Breast epithelium (tissue), 4 donors: ENCODE measurements at regions not wholly inside any gene's neighbourhood (a gene's known extent, or its start where the extent isn't known, plus 50 kb on each side); places are given as distances from the start of the nearest gene placed in this dataset.

Experiments
- DNase-seq, 2 donors: peaks; one replicate each; pipeline ENCODE4 v3.0.0-alpha.2; 2019; ENCODE audit warnings: low spot score in 2 of 2
- H3K27ac ChIP-seq, 2 donors: fragments of 200-600 bp; sonication (generic) in 1 of 2; one replicate each; pipeline ENCODE4 v1.5.1; 2016 to 2019; ENCODE audit warnings: mild to moderate bottlenecking in 1 of 2
- H3K27me3 ChIP-seq, 2 donors: fragments of 200-600 bp; sonication (generic) in 1 of 2; one replicate each; pipeline versions ENCODE4 v1.5.1 to v1.6.0; 2017 to 2019; ENCODE audit warnings: control low read depth in 1 of 2, mild to moderate bottlenecking in 1 of 2
- H3K36me3 ChIP-seq: fragments of 200-600 bp; one replicate; pipeline ENCODE4 v1.5.1; 2019
- H3K4me1 ChIP-seq, 2 donors: fragments of 200-600 bp; sonication (generic); one replicate each; pipeline ENCODE4 v1.5.1; 2016 to 2019; ENCODE audit warnings: control low read depth in 1 of 2
- H3K4me3 ChIP-seq, 3 donors: fragments of 200-600 bp; sonication (generic); 1 replicate in 2 of 3; 2 replicates in 1 of 3; pipeline ENCODE4 v1.5.1; 2016 to 2019; ENCODE audit warnings: mild to moderate bottlenecking in 3 of 3, moderate library complexity in 2 of 3
- H3K9me3 ChIP-seq, 2 donors: fragments of 200-600 bp; sonication (generic) in 1 of 2; one replicate each; pipeline ENCODE4 v1.5.1; 2016 to 2019; ENCODE audit warnings: control low read depth in 1 of 2
- POLR2A ChIP-seq: fragments of 450-650 bp; IDR thresholded peaks from one replicate; pipeline ENCODE4 v1.6.1; 2016; ENCODE audit warnings: antibody characterized with exemption, mild to moderate bottlenecking, moderate library complexity
- POLR2AphosphoS5 ChIP-seq, 3 donors: sonication (generic); formaldehyde crosslinking; IDR thresholded peaks; one replicate each; pipeline ENCODE4 v1.6.1; 2017; ENCODE audit warnings: antibody characterized with exemption in 3 of 3
- intact Hi-C: fragments of 100-400 bp; cut with DNase I; formaldehyde crosslinking; loops from one replicate; pipeline ENCODE4 v1.15.1; 2023; ENCODE audit warnings: low total_unique reads
- TF ChIP-seq, protein P1 (sequence below), 3 donors: fragments of 450-650 bp; IDR thresholded peaks; one replicate each; pipeline ENCODE4 v1.5.1; 2016 to 2017; ENCODE audit warnings: antibody characterized with exemption in 3 of 3, mild to moderate bottlenecking in 3 of 3, moderate library complexity in 3 of 3

DNA sequence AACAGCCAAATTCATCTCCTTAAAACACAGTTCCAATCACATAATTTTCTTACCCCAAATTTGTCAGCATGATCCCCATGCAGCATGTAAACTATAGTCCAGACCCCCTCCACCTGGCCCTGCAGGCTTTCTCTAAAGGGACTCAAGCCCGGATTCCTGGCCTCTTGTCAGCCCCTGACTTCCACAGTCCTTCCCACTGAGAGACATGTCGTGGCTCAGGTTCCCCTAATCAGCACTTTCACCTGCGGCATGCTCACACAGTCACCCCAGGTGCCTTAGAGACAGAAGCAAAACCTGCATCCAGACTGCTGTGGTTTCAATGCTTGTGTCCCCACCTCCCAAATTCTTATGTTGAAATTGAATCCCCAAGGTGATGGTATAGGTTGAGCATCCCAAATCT is 372.7 kb upstream of the ATP10A start:
- DNase-seq: no peak
- Histone ChIP-seq H3K36me3 (no peaks in the 10 kb centered on the region), H3K27ac (no peak overlapping the region), H3K9me3 (no peaks in the 10 kb centered on the region), H3K4me1 (no peaks in the 10 kb centered on the region), H3K4me3 (no peak overlapping the region), H3K27me3 (peaks cover 0 to 9% of the 10 kb centered on the region in 2 donors)
- intact Hi-C loops: no loop called here
- TF ChIP-seq POLR2A (no peak), POLR2AphosphoS5 (IDR thresholded peaks at IDR 0.05) (no peak)
- TF ChIP-seq, protein P1, sequence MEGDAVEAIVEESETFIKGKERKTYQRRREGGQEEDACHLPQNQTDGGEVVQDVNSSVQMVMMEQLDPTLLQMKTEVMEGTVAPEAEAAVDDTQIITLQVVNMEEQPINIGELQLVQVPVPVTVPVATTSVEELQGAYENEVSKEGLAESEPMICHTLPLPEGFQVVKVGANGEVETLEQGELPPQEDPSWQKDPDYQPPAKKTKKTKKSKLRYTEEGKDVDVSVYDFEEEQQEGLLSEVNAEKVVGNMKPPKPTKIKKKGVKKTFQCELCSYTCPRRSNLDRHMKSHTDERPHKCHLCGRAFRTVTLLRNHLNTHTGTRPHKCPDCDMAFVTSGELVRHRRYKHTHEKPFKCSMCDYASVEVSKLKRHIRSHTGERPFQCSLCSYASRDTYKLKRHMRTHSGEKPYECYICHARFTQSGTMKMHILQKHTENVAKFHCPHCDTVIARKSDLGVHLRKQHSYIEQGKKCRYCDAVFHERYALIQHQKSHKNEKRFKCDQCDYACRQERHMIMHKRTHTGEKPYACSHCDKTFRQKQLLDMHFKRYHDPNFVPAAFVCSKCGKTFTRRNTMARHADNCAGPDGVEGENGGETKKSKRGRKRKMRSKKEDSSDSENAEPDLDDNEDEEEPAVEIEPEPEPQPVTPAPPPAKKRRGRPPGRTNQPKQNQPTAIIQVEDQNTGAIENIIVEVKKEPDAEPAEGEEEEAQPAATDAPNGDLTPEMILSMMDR (IDR thresholded peaks at IDR 0.05): no peak

DNA sequence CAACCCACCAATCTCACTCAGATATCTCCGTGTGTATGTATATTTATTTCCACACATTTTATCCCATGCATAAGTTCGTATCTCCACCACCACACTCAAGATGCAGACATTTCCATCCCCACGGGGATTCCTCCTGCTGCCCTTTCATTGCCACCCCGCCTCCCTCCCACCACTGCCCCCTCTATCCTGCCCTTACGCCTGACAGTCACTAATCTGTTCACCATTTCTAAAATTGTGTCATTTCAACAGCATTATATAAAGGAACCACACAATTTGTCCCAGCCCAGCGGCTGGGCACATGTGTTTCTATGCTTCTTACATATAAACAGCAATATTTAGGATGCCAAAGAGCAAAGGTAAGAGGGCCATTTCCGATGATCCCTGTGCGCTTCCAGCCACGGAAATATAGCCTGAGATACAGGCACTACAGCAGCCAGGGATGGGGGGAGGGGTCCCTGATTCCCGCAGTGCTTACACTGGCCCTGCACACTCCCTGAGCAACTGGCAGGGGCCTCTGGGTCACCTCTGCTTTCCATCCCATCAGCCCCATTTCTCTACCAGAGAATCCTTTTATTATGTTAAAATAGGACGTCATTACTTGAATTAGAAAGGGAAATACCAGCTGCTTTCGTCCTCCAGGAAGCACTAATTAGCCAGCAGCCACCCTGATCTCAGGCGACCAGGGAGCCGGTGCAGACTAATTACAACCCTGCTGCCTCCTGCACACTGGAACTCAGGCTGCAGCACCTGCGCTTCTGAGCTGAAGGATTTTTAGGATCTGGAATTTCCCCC is 372.0 kb upstream of the ATP10A start:
- Histone ChIP-seq H3K36me3 (no peaks in the 10 kb centered on the region), H3K9me3 (no peaks in the 10 kb centered on the region), H3K27me3 (peaks cover 0 to 9% of the 10 kb centered on the region in 2 donors), H3K4me1 (no peaks in the 10 kb centered on the region), H3K27ac (no peak overlapping the region), H3K4me3 (no peak overlapping the region)
- TF ChIP-seq POLR2A (no peak), POLR2AphosphoS5 (IDR thresholded peaks at IDR 0.05) (no peak)
- TF ChIP-seq, protein P1 (IDR thresholded peaks at IDR 0.05): no peak
- intact Hi-C loops: no loop called here
- no peak for DNase-seq

DNA sequence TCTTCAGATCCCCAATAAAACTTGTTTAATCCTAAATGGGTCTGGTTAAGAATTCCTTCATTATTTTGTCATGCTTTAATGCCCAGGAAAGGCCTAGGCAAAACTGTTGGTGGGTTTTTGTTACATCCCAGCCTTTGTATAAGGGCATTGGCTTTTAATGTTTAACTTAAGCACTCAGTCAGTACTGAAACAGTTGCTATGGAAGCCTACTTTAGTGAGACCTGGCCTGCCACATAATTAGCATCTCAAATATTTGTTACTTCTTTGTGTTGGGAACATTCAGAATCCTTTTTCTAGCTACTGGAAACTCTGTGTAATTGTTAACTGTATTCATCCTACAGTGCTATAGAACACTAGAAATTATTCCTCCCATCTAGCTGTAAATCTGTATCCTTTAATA is 369.6 kb upstream of the ATP10A start:
- Histone ChIP-seq H3K27ac (no peak overlapping the region), H3K36me3 (no peaks in the 10 kb centered on the region), H3K4me3 (no peak overlapping the region), H3K9me3 (peaks cover 0 to 8% of the 10 kb centered on the region in 2 donors), H3K4me1 (no peaks in the 10 kb centered on the region), H3K27me3 (peaks cover 0 to 9% of the 10 kb centered on the region in 2 donors)
- DNase-seq: no peak
- TF ChIP-seq POLR2AphosphoS5 (IDR thresholded peaks at IDR 0.05) (no peak), POLR2A (no peak)
- TF ChIP-seq, protein P1 (IDR thresholded peaks at IDR 0.05): no peak
- intact Hi-C loops: no loop called here

DNA sequence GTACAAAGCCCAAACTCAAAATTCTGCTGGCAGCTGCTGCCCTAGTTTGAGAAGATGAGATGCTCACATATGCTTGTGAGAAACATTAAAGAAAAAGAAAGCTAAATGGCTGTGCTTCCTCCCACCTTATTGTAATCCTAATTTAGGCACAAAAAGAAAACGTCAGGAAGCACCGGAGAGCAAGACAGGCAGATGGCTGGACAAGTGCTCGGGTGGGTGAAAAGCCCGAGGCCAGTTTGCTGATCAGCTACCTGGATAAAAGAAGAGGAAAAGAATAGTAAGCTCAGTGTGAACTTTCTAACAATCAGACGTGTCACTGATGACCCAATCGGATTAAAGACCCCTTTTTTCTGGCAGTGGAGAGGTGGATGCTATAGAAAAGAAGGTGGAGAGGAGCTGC is 368.0 kb upstream of the ATP10A start:
- no peak for TF ChIP-seq POLR2AphosphoS5 (IDR thresholded peaks at IDR 0.05)
- TF ChIP-seq, protein P1 (IDR thresholded peaks at IDR 0.05): no peak
- Histone ChIP-seq H3K4me1 (no peaks in the 10 kb centered on the region), H3K27ac (no peak overlapping the region), H3K9me3 (peaks cover 0 to 10% of the 10 kb centered on the region in 2 donors), H3K36me3 (no peaks in the 10 kb centered on the region), H3K27me3 (peaks cover 0 to 9% of the 10 kb centered on the region in 2 donors), H3K4me3 (no peak overlapping the region)
- intact Hi-C loops: no loop called here
- DNase-seq: no peak

DNA sequence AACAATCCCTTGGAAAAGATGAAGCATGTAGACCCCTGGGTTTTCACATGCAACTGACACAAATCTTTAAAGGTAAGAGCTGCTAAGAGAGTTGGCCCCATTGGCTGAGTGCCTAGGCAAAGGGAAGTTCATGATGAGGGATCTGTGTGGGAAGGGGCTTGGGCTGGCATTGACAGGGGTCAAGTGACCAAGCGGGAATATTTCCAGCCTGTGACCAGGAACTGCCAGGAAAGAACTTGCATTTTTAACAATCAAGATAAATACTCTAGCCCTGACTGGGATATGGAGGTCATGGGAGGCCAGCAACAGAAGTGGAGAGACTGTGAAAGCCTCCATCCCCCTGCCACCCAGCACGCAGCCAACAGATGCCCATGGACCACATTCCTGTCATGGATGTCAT is 361.1 kb upstream of the ATP10A start:
- Histone ChIP-seq H3K4me1 (no peaks in the 10 kb centered on the region), H3K27ac (no peak overlapping the region), H3K9me3 (peaks cover 0 to 10% of the 10 kb centered on the region in 2 donors), H3K4me3 (no peak overlapping the region), H3K27me3 (no peaks in the 10 kb centered on the region), H3K36me3 (no peaks in the 10 kb centered on the region)
- TF ChIP-seq, protein P1 (IDR thresholded peaks at IDR 0.05): no peak
- TF ChIP-seq POLR2AphosphoS5 (IDR thresholded peaks at IDR 0.05) (no peak), POLR2A (no peak)
- no peak for DNase-seq
- intact Hi-C loops: no loop called here
